Stimulated activated CD8-positive, alpha-beta memory T cell treated with anti-CD3 and anti-CD28 coated beads, Interleukin-2, amount 100 ng/mL, for 48 hours (primary cell): ENCODE measurements at regions not wholly inside any gene's neighbourhood (a gene's known extent, or its start where the extent isn't known, plus 50 kb on each side); places are given as distances from the start of the nearest gene placed in this dataset.
"Not testable (repeated sequence)": the region's sequence is repeated elsewhere in the genome, so short reads cannot be mapped to it uniquely, and the experiment has no call there.

Source experiments
- DNase-seq, 2 donors: peaks; one replicate each; pipeline ENCODE4 v3.0.0-alpha.2; 2020; ENCODE audit warnings: low read depth in 2 of 2

DNA sequence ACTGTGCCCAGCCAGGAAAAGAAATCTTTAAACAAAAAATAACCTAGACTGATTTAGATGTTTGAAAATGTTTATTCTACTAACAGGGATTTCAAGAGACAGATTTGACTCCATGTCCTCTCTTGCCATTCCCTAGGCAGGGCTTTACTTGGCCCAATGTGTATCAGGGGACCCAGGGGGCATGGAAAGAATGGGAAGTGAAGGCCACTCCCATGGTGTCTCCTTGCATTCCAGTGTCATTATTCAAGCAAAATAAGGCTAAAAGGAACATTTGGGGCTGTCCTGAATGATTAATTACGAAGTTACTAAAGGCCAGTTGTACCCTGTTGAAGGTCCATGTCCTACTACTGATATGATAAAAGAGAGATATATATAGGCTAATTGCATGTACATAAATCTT, 151.9 kb upstream of the ATF7IP start:
- DNase-seq: no peak

DNA sequence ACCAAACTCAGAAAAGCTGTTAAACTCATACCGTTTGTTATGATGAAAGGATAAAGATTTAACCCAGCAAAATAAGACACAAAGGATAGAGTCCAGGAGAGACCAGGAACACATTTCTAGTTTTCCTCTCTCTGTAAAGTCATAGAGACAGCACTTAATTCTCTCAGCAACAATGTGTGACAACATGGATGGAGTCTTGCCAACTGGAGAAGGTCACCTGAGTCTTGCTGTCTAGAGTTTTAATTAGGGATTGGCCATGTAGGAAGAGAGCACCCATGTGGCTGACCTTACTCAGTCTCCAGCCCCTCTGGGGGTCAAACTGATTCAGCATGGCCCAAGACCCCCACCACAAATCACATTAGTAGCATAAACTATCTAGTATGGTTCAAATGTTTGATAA, 151.0 kb upstream of the ATF7IP start:
- no peak for DNase-seq

DNA sequence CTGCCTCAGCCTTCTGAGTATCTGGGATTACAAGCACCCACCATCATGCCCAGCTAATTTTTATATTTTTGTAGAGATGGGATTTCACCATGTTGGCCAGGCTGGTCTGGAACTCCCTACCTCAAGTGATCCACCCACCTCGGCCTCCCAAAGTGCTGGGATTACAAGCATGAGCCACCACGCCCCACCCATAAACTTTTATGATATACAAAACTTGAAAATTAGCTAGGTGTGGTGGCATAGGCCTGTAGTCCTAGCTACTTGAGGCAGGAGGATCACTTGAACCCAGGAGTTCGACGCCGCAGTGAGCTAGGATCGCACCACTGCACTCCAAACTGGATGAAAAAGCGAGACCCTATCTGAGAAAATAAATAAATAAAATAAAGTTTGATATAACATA, 149.5 kb upstream of the ATF7IP start:
- DNase-seq: not testable (repeated sequence)

GRCh38 chr12:14216405-14217294, 148.8 kb upstream of the ATF7IP start:
- DNase-seq: no peak

- no peak for DNase-seq
These were observed 146.3 kb upstream of the ATF7IP start for GRCh38 chr12:14219156-14219555.

GRCh38 chr12:14219670-14220069, 145.8 kb upstream of the ATF7IP start:
- DNase-seq: not testable (repeated sequence)

- DNase-seq: no peak
These were observed 140.4 kb upstream of the ATF7IP start for GRCh38 chr12:14225064-14225463.

GRCh38 chr12:14235176-14235575, 130.3 kb upstream of the ATF7IP start:
- not testable (repeated sequence) for DNase-seq

DNA sequence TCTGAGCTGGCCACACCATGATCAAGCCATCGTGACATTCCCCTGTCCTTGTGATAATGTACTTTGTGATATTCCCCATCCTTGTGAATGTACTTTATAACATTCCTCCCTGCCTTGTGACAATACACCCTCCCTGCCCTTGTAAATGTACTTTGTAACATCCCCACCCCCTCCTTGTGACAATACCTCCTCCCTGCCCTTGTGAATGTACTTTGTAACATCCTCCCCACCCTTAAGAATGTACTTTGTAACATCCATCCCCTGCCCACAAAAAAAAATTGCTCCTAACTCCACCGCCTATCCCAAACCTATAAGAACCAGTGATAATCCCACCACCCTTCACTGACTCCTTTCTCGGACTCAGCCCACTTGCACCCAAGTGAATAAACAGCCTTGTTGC, 128.8 kb upstream of the ATF7IP start:
- not testable (repeated sequence) for DNase-seq

DNA sequence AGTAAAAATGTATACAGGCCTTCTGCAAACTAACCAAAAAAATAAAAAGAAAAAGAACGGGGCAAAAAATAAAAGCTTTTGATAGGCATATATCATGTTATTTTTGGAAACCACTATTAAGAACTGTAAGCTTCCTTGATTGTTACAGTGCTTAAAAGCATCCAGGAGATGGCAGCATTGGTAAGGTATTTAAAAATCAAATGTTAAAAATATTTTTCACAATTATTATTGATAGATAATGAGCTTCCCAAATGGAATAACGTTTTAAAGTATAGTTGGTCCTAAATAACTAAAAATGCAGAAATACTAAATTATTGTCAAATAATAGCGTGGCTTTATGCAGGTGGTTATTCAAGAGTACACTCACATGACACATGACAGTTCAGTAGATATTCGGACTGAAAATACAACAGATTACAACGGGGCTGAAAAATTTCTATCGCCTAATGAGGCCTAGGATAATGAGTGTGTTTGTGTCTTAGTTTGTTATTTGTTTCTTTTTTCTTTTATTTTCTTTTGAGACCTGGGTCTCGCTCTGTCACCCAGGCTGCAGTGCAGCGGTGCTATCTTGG, 127.2 kb upstream of the ATF7IP start:
- DNase-seq: no peak

DNA sequence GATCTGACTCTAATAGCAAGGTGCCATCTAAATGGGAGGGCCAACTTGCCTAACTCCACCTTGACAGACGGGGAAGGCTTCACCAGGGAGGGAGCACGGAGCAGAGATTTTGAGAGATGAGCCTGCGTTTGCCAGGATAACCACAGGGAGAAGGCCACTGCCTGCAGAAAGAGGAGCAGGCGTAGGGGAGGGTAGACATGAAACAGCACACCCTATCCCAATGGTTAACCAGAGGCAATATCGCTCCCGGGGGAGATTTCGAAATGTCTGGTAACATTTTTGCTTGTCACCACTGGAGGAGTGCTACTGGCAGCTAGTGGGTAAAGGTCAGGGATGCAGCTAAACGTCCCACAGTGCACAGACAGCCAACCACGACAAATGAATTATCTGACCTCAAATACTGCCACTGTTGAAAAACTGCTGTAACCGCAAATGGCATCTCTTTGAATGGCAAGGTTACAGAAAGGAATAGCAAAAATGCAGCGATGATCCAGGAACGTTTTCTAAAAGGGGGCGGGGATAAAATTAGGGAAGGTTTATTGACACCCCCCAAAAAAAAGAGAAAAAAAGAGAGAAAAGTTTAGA, 126.0 kb upstream of the ATF7IP start:
- no peak for DNase-seq

- DNase-seq: no peak
These were observed 125.3 kb upstream of the ATF7IP start for GRCh38 chr12:14239935-14240872.

DNA sequence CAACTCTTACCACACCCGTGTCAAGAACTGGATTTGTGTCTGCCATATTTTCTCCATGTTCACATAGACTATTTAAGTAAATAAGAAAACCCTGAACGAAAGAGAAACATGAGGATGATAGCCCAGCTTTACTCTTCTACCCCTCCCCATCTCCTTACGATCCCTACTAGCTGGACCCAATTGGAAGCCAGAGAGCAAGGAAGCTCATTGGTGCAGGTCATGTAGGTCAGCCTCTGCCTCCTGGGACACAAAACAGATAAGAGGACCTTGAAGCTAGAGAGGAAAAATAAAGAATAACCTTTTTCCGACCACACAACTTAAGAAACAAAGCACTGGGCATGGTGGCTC, 124.6 kb upstream of the ATF7IP start:
- no peak for DNase-seq

- DNase-seq: not testable (repeated sequence)
These were observed 122.7 kb upstream of the ATF7IP start for GRCh38 chr12:14242825-14243224.

- DNase-seq: no peak
These were observed 121.5 kb upstream of the ATF7IP start for GRCh38 chr12:14243941-14244340.

DNA sequence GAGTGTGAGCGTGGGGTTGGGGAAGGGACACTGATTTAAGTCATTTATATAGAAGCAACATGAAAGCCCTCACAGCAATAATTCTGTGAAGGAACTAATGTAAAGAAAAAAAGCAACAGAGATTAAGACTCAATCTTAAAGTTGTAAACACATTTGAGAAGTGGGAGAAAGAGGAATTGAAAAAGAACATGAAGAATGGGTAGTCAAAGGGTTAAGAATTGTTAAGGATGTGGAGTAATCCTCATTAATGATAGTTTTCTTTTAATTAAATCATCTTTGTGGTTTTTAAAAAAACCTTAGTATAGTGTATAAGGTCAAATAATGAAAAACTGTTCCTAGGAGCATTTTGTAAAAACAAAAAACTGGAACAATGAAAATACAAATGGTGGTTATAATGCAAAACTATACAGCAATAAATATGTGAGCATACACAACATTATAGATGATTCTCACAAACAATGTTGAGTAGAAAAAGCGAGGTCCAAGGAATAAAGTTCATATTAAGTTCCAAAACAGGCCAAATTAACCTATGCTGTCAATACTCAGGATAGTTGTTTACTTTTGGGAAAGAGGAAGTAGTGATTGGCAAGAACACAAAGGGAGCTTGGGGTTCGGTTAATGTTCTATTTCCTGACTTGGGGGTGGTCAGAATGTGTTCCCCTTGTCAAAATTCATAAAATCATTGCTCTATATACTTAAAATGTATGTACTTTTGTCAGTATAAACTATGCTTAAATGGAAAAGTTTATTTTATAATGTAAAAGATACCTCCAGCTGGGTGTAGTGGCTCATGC, 120.4 kb upstream of the ATF7IP start:
- no peak for DNase-seq

DNA sequence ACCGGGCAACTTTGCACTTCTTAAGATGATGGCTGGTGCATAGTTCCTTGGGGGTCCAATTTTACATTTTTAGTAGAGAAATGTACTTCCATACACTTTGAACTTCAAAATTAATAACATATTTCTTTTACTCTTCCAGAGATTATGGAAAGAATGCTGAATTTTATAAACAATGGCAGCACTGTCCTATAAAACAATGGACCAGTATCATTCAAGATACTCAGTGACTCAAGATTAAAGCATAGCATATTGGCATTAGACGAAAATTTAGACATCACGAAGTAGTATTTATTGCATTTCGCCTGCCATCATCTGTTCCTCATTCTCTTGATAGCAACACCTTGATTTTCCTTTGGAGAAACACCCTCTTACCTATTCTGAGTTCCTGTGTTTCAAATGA, 118.3 kb upstream of the ATF7IP start:
- no peak for DNase-seq

DNA sequence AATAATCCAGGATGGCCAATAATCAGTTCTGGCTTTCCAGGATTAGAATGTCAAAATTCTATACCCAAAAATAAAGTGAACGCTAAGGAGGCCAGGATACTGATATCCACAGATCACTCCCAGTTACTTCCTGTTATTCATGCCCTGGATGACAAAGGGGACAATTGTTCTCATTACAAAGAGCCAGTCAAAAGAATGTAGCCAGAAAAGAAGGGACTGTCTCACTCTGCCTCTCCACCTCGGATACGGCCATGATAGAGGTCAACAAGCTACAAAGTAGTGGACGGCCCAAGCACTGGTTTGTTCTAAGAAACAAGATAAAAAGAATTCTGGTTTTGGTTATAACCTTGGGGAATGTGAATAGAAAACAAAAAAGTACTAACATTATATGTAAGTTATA, 116.1 kb upstream of the ATF7IP start:
- DNase-seq: no peak

- no peak for DNase-seq
These were observed 112.8 kb upstream of the ATF7IP start for GRCh38 chr12:14252697-14253096.

- DNase-seq: no peak
These were observed 112.0 kb upstream of the ATF7IP start for GRCh38 chr12:14253496-14253895.

DNA sequence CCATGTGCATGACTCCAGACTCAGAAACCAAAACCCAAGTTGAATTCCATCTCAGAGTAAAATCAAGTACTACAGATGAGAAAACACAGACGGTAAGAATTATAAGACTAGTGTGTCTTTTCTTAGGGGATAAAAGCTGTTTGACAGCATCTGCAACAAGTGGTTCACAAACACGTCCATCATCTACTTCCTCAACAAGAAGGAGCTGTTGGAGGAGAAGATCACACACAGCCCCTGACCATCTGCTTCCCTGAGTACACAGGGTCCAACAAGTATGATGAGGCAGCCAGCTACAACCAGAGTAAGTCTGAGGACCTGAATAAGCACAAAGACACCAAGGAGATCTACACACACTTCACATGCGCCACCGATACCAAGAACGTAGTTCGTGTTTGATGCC, 110.7 kb upstream of the ATF7IP start:
- no peak for DNase-seq
